GM23338 (cell line): ENCODE measurements at regions not wholly inside any gene's neighbourhood (a gene's known extent, or its start where the extent isn't known, plus 50 kb on each side); places are given as distances from the start of the nearest gene placed in this dataset.

Experiments
- ATAC-seq: fragments of 200-7000 bp; cut with Tn5 transposase; 3 replicates; pipeline ENCODE4 v1.9.1; 2020
- DNase-seq: peaks from one replicate; pipeline ENCODE4 v3.0.0-alpha.2; 2015; ENCODE audit warnings: low spot score
- H2AFZ ChIP-seq: fragments of 200-600 bp; sonication (generic); 2 replicates; pipeline ENCODE4 v1.8.0; 2016; ENCODE audit warnings: antibody characterized with exemption, mild to moderate bottlenecking, moderate library complexity
- H3F3A ChIP-seq: fragments of 200-600 bp; sonication (generic); replicated peaks from 2 replicates; pipeline ENCODE4 v1.8.0; 2017; ENCODE audit warnings: antibody characterized with exemption, mixed run types, low read depth
- H3K27ac ChIP-seq: fragments of 200-600 bp; sonication (generic); 2 replicates; pipeline ENCODE4 v1.6.1; 2016; ENCODE audit warnings: low read depth
- H3K27me3 ChIP-seq: fragments of 200-600 bp; sonication (generic); 2 replicates; pipeline ENCODE4 v1.8.0; 2016; ENCODE audit warnings: mild to moderate bottlenecking, mixed run types, moderate library complexity; ENCODE audit not compliant: insufficient read depth
- H3K36me3 ChIP-seq: fragments of 200-600 bp; sonication (generic); 2 replicates; pipeline ENCODE4 v1.8.0; 2016; ENCODE audit warnings: mild to moderate bottlenecking; ENCODE audit not compliant: insufficient read depth
- H3K4me1 ChIP-seq: fragments of 200-600 bp; sonication (generic); 2 replicates; pipeline ENCODE4 v1.8.0; 2016; ENCODE audit warnings: mild to moderate bottlenecking, moderate library complexity; ENCODE audit not compliant: insufficient read depth
- H3K4me2 ChIP-seq: fragments of 200-600 bp; sonication (generic); 2 replicates; pipeline ENCODE4 v1.7.1; 2017; ENCODE audit warnings: mixed run types
- H3K4me3 ChIP-seq: fragments of 200-600 bp; sonication (generic); 2 replicates; pipeline ENCODE4 v1.6.1; 2016; ENCODE audit warnings: mixed run types
- H3K79me2 ChIP-seq: fragments of 200-600 bp; sonication (generic); replicated peaks from 2 replicates; pipeline ENCODE4 v1.8.0; 2017; ENCODE audit warnings: mild to moderate bottlenecking; ENCODE audit not compliant: insufficient read depth
- H3K9me2 ChIP-seq: fragments of 200-600 bp; sonication (generic); 2 replicates; pipeline ENCODE4 v1.8.0; 2017; ENCODE audit not compliant: insufficient read depth
- H4K20me1 ChIP-seq: fragments of 200-600 bp; sonication (generic); replicated peaks from 2 replicates; pipeline ENCODE4 v1.8.0; 2017; ENCODE audit warnings: mild to moderate bottlenecking; ENCODE audit not compliant: insufficient read depth
- H3K27ac Mint-ChIP-seq: 2 replicates; pipeline ENCODE4 v1.8.0; 2020; ENCODE audit warnings: inconsistent platforms, mild to moderate bottlenecking, moderate library complexity, mixed read lengths
- H3K27me3 Mint-ChIP-seq: 3 replicates; pipeline ENCODE4 v1.8.0; 2022; ENCODE audit warnings: low read depth, mild to moderate bottlenecking, moderate library complexity, mixed read lengths, inconsistent platforms; ENCODE audit not compliant: insufficient read depth, poor library complexity
- H3K36me3 Mint-ChIP-seq: 3 replicates; pipeline ENCODE4 v1.8.0; 2021; ENCODE audit warnings: low read depth, mild to moderate bottlenecking, inconsistent platforms, moderate library complexity, mixed read lengths
- H3K4me1 Mint-ChIP-seq: 3 replicates; pipeline ENCODE4 v1.8.0; 2020; ENCODE audit warnings: mild to moderate bottlenecking, inconsistent platforms, mixed read lengths
- H3K4me3 Mint-ChIP-seq: 3 replicates; pipeline ENCODE4 v1.8.0; 2021; ENCODE audit warnings: moderate library complexity, mild to moderate bottlenecking, inconsistent platforms, mixed read lengths
- H3K9me3 Mint-ChIP-seq: 3 replicates; pipeline ENCODE4 v1.8.0; 2020; ENCODE audit warnings: moderate library complexity, mild to moderate bottlenecking, inconsistent platforms, mixed read lengths
- CREB1 ChIP-seq: fragments of 250-450 bp; sonication (Bioruptor Pico); IDR thresholded peaks from 2 replicates; pipeline ENCODE4 v1.5.0; 2020; ENCODE audit warnings: low read depth, mild to moderate bottlenecking, moderate library complexity
- CTCF ChIP-seq, 2 experiments: fragments of 200-600 bp in 1 of 2; sonication (generic) in 1 of 2; conservative IDR thresholded peaks; 2 replicates each; pipeline versions ENCODE4 v1.5.1 to v1.6.1; 2016 to 2017; ENCODE audit warnings: antibody characterized with exemption in 2 of 2, low read depth in 2 of 2, mild to moderate bottlenecking in 2 of 2, moderate library complexity in 1 of 2
- ETS1 ChIP-seq: IDR thresholded peaks from 2 replicates; pipeline ENCODE4 v1.6.1; 2016; ENCODE audit warnings: antibody characterized with exemption
- EZH2 ChIP-seq: fragments of 200-600 bp; sonication (generic); IDR thresholded peaks from one replicate; pipeline ENCODE4 v1.8.0; 2017; ENCODE audit warnings: antibody characterized with exemption, mild to moderate bottlenecking, low read depth; ENCODE audit not compliant: unreplicated experiment
- EZH2phosphoT487 ChIP-seq: fragments of 200-600 bp; sonication (generic); IDR thresholded peaks from one replicate; pipeline ENCODE4 v1.8.1; 2018; ENCODE audit warnings: antibody characterized with exemption; ENCODE audit not compliant: unreplicated experiment
- JUNB ChIP-seq: IDR thresholded peaks from one replicate; pipeline ENCODE4 v1.6.1; 2016; ENCODE audit warnings: antibody characterized with exemption; ENCODE audit not compliant: unreplicated experiment
- NANOG ChIP-seq: IDR thresholded peaks from 2 replicates; pipeline ENCODE4 v1.6.1; 2016; ENCODE audit warnings: antibody characterized with exemption, borderline replicate concordance
- POLR2AphosphoS5 ChIP-seq: IDR thresholded peaks from 2 replicates; pipeline ENCODE4 v1.6.1; 2016; ENCODE audit warnings: antibody characterized with exemption, low read depth
- REST ChIP-seq: IDR thresholded peaks from one replicate; pipeline ENCODE4 v1.6.1; 2018; ENCODE audit warnings: antibody characterized with exemption; ENCODE audit not compliant: unreplicated experiment
- STAT1 ChIP-seq: IDR thresholded peaks from one replicate; pipeline ENCODE4 v1.6.1; 2016; ENCODE audit warnings: antibody characterized with exemption; ENCODE audit not compliant: unreplicated experiment
- ZNF114 ChIP-seq: fragments of 250-450 bp; sonication (Bioruptor Pico); IDR thresholded peaks from 2 replicates; pipeline ENCODE4 v1.5.0; 2020; ENCODE audit warnings: mild to moderate bottlenecking, moderate library complexity
- ZNF331 ChIP-seq: fragments of 250-450 bp; sonication (Bioruptor Pico); IDR thresholded peaks from 2 replicates; pipeline ENCODE4 v1.5.0; 2020; ENCODE audit warnings: low read depth, mild to moderate bottlenecking, moderate library complexity
- ZNF462 ChIP-seq: fragments of 250-450 bp; sonication (Bioruptor Pico); IDR thresholded peaks from 2 replicates; pipeline ENCODE4 v1.5.0; 2020; ENCODE audit warnings: mild to moderate bottlenecking, moderate library complexity

- Mint-ChIP-seq H3K9me3 (peaks cover 10% of the 10 kb centered on the region), H3K4me1 (peaks cover 6% of the 10 kb centered on the region; the same call in 2 of the 3 replicates), H3K27ac (no peak overlapping the region), H3K4me3 (no peak overlapping the region), H3K27me3 (peaks cover 29% of the 10 kb centered on the region), H3K36me3 (peaks cover 3% of the 10 kb centered on the region; the same call in 1 of the 3 replicates)
- Histone ChIP-seq H3K27me3 (no peaks in the 10 kb centered on the region), H4K20me1 (no peaks in the 10 kb centered on the region), H3K4me3 (no peak overlapping the region), H3K4me1 (no peaks in the 10 kb centered on the region), H3K27ac (no peak overlapping the region), H3F3A (no peaks in the 10 kb centered on the region), H3K36me3 (no peaks in the 10 kb centered on the region; the same call in 1 of the 2 replicates), H2AFZ (no peak overlapping the region), H3K79me2 (no peaks in the 10 kb centered on the region), H3K4me2 (no peak overlapping the region), H3K9me2 (no peaks in the 10 kb centered on the region)
- TF ChIP-seq CREB1 (CRISPR knock-in tag) (no peak), STAT1 (no peak), ZNF331 (no peak), EZH2 (no peak), POLR2AphosphoS5 (no peak), REST (no peak), ETS1 (no peak), CTCF (conservative IDR thresholded peaks at IDR 0.05; ENCODE audit: low read depth in 2 of 2) (no peak), ZNF462 (CRISPR knock-in tag) (no peak), NANOG (no peak), JUNB (no peak), ZNF114 (CRISPR knock-in tag) (no peak), EZH2phosphoT487 (no peak)
- ATAC-seq (no peak), DNase-seq (no peak)
These were observed 236.5 kb upstream of the CDH4 start for GRCh38 chr20:61015602-61016001.
